GM18861 (cell line): ENCODE measurements at regions not wholly inside any gene's neighbourhood (a gene's known extent, or its start where the extent isn't known, plus 50 kb on each side); places are given as distances from the start of the nearest gene placed in this dataset.

Experiments used
- ATAC-seq: cut with Tn5 transposase; IDR thresholded peaks from one replicate; pipeline ENCODE4 v1.9.1; 2021; ENCODE audit not compliant: unreplicated experiment

DNA sequence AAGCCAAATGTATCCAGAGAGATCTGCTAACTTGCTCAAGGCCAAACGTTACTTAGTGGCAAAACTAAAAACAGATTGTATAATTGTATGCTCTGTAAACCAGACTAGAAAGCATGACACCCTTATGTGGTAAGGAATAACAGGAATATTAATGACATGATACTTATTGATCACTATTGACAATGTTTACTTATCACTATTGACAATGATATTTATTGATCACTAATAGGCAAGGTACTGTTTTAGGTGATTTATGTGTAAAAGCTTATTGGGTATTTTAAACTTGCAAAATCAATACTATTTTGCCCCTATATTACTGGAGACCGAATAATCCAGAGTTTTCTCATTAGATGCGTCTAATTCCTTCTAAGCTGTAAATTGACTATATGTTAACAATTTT lies 985.1 kb downstream of the CDH11 start:
- no peak for ATAC-seq

DNA sequence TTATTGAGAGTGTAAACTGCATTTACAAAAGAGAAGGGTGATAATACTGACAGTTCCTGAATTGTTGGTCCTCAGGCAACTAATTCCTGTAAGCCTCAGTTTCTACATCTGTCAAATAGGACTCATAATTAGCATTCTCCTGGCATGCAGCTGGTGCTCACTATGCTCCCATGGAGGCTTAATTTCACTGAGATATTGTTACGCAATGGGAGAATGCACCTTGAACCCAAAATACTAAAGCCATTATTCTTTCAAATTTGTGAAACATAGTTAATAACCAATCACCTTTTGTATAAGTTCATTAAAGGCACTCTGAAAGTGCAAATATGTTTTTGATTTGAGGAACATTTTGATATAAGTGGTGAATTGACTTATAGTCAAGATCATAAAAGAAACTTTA lies 985.5 kb downstream of the CDH11 start:
- no peak for ATAC-seq

DNA sequence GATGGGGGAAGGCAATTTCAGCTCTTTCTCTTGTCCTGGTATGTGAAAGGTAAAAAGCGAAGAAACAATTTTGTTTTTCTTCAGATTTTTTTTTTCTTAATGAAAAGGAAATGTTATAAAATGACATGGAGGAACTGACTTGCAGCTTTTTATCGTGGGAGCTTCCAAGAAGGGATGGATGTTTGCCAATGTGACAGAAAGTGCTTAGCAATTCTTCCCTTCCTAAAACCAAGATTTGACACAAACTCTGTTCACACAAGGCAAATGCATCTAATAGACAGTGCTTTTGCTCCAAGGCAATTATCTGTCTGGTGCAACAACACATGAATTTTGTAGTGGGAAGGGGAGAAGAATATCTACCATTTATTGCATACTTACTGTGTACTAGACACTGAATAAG lies 988.5 kb downstream of the CDH11 start:
- no peak for ATAC-seq

- ATAC-seq, result no peak
Observed at GRCh38 chr16:64132759-64133361, 989.0 kb downstream of the CDH11 start.

GRCh38 chr16:64132190-64132589 lies 989.7 kb downstream of the CDH11 start:
- no peak for ATAC-seq

- ATAC-seq, result no peak
Observed at GRCh38 chr16:64131423-64131822, 990.4 kb downstream of the CDH11 start.

DNA sequence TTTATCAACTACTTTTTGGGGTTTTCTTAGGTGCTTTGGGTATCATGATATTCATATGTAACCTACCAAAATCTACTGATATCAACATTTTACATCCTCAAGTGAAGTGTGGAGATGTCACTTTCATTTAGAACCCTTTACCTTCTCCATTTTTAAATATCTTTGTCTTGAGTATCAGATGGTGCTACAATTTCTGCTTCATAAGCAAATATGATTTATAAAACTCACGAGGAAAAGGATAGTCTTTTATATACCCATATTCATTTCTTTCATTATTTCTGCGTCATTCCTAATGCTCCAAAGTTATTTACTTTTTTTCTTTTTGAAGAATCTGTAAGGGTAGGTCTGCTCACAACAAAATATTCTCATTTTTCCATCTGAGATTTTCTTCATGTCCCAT lies 991.7 kb downstream of the CDH11 start:
- no peak for ATAC-seq

DNA sequence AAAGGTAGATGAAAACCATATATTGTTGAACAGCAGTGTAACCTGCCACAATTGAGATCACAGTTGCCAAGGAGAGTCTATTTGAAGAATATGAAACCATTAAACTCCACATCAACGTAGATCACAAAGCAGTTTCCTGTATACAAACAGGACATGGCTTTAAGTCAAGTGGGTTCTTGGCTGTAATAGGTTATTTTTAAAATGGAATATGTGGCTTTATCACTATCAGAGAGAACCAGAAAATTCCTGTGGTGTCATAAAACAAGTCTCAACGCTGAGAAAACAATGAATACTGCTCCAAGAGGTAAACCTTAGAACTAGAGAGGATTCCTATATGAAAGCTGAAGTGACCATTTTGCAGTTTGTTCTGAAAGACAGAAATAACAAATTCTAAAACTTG lies 999.7 kb downstream of the CDH11 start:
- ATAC-seq, result no peak

DNA sequence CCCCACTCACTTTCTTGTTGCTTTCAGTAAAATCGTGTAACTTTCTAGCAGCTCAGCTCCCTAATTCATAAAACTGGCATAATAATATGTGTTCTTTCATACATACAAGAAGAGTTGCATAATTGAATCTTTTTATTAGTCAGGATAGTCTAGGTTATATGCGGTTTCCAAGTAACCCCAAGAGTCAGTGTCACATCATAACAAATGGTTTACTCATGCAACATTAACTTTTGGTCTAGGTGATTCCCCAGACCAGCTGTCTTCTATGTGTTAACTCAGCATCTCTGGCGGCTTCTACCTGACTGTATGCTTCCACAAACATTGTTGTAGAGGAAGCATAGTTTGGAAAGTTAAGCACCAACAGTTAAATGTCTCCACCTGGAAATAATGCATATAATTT lies 1000.4 kb downstream of the CDH11 start:
- ATAC-seq, result no peak

- no peak for ATAC-seq
Observed at GRCh38 chr16:64116151-64116550, 1005.7 kb downstream of the CDH11 start.

GRCh38 chr16:64109241-64109640 lies 1012.6 kb downstream of the CDH11 start:
- ATAC-seq, result no peak

DNA sequence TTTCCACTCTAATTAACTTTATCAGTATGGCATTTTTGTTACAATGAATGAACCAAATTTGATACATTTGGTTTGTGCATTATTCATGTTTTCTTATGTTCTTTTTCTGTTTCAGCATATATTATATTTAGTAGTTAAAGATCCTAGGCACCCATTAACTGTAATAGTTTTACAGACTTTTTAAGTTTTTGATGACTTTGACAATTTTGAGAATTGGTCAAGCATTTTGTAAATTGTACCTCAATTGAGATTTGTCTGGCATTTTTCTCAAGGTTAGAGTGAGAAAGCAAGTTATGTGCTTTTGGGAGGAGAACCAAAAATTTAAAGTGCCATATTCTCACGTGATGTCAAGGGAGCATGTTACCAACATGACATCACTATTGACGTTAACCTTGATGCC lies 1019.2 kb downstream of the CDH11 start:
- no peak for ATAC-seq

DNA sequence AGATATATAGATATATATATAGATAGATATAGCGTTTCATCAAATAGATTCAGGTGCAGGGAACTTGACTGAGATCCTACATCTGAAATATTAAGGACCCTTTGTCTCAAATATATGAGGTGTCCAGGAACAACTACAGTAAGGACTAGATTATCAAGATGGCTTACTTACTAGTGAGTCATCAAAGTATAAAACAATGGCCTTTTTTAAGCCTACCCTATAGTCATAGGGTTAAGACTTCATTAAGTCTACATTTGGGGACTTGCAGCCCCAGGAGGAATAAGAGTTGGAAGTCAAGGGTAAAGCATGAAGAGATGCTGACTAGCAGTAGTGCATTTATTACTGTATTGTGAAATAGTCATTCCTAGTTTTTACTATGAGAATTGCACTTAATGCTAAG lies 1023.4 kb downstream of the CDH11 start:
- no peak for ATAC-seq

DNA sequence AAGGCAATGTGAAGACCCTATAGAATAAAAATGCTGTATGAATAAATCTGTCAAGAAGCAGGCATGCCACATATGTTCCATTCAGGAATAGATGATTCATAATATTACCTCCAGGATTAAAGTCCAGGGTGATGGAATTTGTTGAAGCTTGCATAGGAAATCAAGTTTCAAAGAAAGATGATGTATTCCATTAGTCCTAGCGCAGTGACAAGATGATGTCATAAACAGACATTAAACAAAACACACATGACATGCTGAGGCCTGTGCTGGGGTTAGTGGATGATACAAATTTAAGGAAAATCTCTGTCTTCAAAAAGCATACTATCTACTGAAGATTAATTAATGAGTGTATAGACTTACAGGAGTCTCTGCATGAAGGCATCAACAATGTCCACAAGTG lies 1025.2 kb downstream of the CDH11 start:
- no peak for ATAC-seq

DNA sequence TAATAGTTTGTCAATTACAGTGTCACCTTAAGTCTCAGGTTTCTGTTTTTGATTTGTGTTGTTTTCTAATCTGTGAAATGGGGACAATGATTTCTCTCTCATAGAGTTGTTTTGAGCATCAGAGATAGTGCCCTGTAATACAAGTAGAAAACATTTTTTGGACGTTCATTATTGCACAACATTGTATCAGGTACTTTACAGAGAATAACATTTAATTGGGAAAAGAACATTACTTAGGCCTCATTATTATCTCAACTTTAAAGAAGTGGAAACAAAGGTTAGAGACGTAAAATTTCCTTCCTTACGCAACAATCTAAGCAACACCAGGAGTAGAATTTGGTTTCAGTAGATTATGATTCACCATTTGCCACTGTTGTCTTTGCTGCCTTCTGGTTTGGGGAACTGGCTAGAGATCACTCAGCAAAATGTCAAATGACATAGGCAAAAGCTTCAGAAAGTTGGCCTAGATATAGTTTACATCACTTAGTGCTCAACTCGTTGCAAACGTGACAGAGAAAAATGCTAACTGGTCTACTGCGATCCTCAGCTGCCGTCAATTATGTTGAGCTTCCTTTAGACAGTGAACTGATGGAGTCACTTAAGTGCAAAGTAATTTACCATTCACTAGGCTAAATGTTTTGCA lies 1026.8 kb downstream of the CDH11 start:
- ATAC-seq, result no peak

DNA sequence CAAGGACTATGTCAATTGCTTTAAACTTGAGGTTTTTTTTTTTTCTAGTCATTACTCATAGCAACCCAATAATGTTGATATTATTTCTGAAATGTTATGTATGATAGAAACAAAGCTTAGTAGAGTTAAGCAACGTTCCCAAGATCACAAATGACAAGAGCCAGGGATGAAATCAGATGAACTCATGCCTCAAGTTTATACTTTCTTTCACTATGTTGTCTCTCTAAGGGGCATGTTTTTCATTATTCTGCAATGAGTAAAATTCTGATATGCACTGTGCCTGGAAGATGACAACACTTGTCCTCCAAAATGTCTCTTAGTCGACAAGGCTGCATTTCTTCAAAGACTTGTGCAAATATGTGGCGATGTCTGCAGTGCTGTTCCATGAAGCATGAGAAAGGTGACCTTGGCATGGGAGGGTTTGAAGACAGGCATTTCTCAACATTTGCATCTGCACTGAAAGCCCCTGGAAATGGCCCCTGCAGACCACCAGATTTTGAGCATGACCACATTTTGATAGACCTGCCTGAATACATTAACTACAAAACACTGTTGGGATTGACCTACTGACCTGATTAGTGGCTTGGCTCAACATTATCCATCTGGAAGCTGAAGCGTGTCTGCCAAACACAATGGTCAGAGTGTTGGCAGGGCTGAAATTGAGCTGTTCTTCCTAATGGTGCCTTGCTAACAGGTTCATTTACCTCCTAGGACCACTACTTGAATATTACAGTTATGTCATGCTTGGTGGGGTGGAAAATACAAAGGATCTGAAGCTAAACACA lies 1027.5 kb downstream of the CDH11 start:
- no peak for ATAC-seq

- ATAC-seq, result no peak
Observed at GRCh38 chr16:64092271-64092670, 1029.6 kb downstream of the CDH11 start.

- no peak for ATAC-seq
Observed at GRCh38 chr16:64090327-64090726, 1031.5 kb downstream of the CDH11 start.

DNA sequence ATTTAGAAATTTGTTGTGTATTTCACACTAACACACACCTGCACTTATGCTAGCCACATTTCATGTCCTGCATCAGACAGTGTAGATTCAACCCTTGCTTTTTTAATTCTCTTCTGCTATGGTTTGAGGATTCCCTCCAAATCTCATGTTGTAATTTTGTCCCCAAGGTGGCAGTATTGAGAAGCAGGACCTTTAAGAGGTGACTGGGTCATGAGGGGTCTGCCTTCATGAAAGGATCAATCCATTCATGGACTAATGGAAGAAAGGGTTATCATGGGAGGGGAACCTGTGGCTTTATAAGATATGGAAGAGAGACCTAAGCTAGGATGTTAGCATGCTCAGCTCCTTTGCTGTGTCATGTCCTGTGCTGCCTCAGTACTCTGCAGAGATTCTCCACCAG lies 1032.2 kb downstream of the CDH11 start:
- no peak for ATAC-seq

DNA sequence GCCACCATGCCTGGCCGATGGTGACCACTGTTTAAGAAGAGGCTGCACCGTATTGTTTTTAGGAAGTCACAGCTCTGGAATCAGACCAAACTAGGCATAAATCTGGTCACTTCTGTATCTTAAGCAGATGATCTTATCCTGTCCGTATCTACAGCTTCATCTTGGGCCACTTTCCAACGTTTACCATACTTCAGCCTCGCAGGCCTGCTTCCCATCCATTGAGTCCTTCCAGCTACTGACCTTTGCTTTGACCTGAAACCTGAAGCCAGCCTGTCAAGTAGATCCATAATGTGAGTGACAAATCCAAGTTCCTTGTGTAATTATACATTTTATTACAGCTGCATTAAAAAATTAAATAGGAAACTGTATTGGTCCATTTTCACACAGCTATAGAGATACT lies 1033.0 kb downstream of the CDH11 start:
- no peak for ATAC-seq

- no peak for ATAC-seq
Observed at GRCh38 chr16:64085296-64085695, 1036.6 kb downstream of the CDH11 start.

- no peak for ATAC-seq
Observed at GRCh38 chr16:64084706-64085105, 1037.2 kb downstream of the CDH11 start.
